GM23338 (cell line): ENCODE measurements at regions not wholly inside any gene's neighbourhood (a gene's known extent, or its start where the extent isn't known, plus 50 kb on each side); places are given as distances from the start of the nearest gene placed in this dataset.

Experiments used
- ATAC-seq: fragments of 200-7000 bp; cut with Tn5 transposase; 3 replicates; pipeline ENCODE4 v1.9.1; 2020
- DNase-seq: peaks from one replicate; pipeline ENCODE4 v3.0.0-alpha.2; 2015; ENCODE audit warnings: low spot score
- H2AFZ ChIP-seq: fragments of 200-600 bp; sonication (generic); 2 replicates; pipeline ENCODE4 v1.8.0; 2016; ENCODE audit warnings: antibody characterized with exemption, mild to moderate bottlenecking, moderate library complexity
- H3F3A ChIP-seq: fragments of 200-600 bp; sonication (generic); replicated peaks from 2 replicates; pipeline ENCODE4 v1.8.0; 2017; ENCODE audit warnings: antibody characterized with exemption, mixed run types, low read depth
- H3K27ac ChIP-seq: fragments of 200-600 bp; sonication (generic); 2 replicates; pipeline ENCODE4 v1.6.1; 2016; ENCODE audit warnings: low read depth
- H3K27me3 ChIP-seq: fragments of 200-600 bp; sonication (generic); 2 replicates; pipeline ENCODE4 v1.8.0; 2016; ENCODE audit warnings: mild to moderate bottlenecking, mixed run types, moderate library complexity; ENCODE audit not compliant: insufficient read depth
- H3K36me3 ChIP-seq: fragments of 200-600 bp; sonication (generic); 2 replicates; pipeline ENCODE4 v1.8.0; 2016; ENCODE audit warnings: mild to moderate bottlenecking; ENCODE audit not compliant: insufficient read depth
- H3K4me1 ChIP-seq: fragments of 200-600 bp; sonication (generic); 2 replicates; pipeline ENCODE4 v1.8.0; 2016; ENCODE audit warnings: mild to moderate bottlenecking, moderate library complexity; ENCODE audit not compliant: insufficient read depth
- H3K4me2 ChIP-seq: fragments of 200-600 bp; sonication (generic); 2 replicates; pipeline ENCODE4 v1.7.1; 2017; ENCODE audit warnings: mixed run types
- H3K4me3 ChIP-seq: fragments of 200-600 bp; sonication (generic); 2 replicates; pipeline ENCODE4 v1.6.1; 2016; ENCODE audit warnings: mixed run types
- H3K79me2 ChIP-seq: fragments of 200-600 bp; sonication (generic); replicated peaks from 2 replicates; pipeline ENCODE4 v1.8.0; 2017; ENCODE audit warnings: mild to moderate bottlenecking; ENCODE audit not compliant: insufficient read depth
- H3K9me2 ChIP-seq: fragments of 200-600 bp; sonication (generic); 2 replicates; pipeline ENCODE4 v1.8.0; 2017; ENCODE audit not compliant: insufficient read depth
- H4K20me1 ChIP-seq: fragments of 200-600 bp; sonication (generic); replicated peaks from 2 replicates; pipeline ENCODE4 v1.8.0; 2017; ENCODE audit warnings: mild to moderate bottlenecking; ENCODE audit not compliant: insufficient read depth
- H3K27ac Mint-ChIP-seq: 2 replicates; pipeline ENCODE4 v1.8.0; 2020; ENCODE audit warnings: inconsistent platforms, mild to moderate bottlenecking, moderate library complexity, mixed read lengths
- H3K27me3 Mint-ChIP-seq: 3 replicates; pipeline ENCODE4 v1.8.0; 2022; ENCODE audit warnings: low read depth, mild to moderate bottlenecking, moderate library complexity, mixed read lengths, inconsistent platforms; ENCODE audit not compliant: insufficient read depth, poor library complexity
- H3K36me3 Mint-ChIP-seq: 3 replicates; pipeline ENCODE4 v1.8.0; 2021; ENCODE audit warnings: low read depth, mild to moderate bottlenecking, inconsistent platforms, moderate library complexity, mixed read lengths
- H3K4me1 Mint-ChIP-seq: 3 replicates; pipeline ENCODE4 v1.8.0; 2020; ENCODE audit warnings: mild to moderate bottlenecking, inconsistent platforms, mixed read lengths
- H3K4me3 Mint-ChIP-seq: 3 replicates; pipeline ENCODE4 v1.8.0; 2021; ENCODE audit warnings: moderate library complexity, mild to moderate bottlenecking, inconsistent platforms, mixed read lengths
- H3K9me3 Mint-ChIP-seq: 3 replicates; pipeline ENCODE4 v1.8.0; 2020; ENCODE audit warnings: moderate library complexity, mild to moderate bottlenecking, inconsistent platforms, mixed read lengths
- CREB1 ChIP-seq: fragments of 250-450 bp; sonication (Bioruptor Pico); IDR thresholded peaks from 2 replicates; pipeline ENCODE4 v1.5.0; 2020; ENCODE audit warnings: low read depth, mild to moderate bottlenecking, moderate library complexity
- EZH2phosphoT487 ChIP-seq: fragments of 200-600 bp; sonication (generic); IDR thresholded peaks from one replicate; pipeline ENCODE4 v1.8.1; 2018; ENCODE audit warnings: antibody characterized with exemption; ENCODE audit not compliant: unreplicated experiment
- JUNB ChIP-seq: IDR thresholded peaks from one replicate; pipeline ENCODE4 v1.6.1; 2016; ENCODE audit warnings: antibody characterized with exemption; ENCODE audit not compliant: unreplicated experiment
- POLR2AphosphoS5 ChIP-seq: IDR thresholded peaks from 2 replicates; pipeline ENCODE4 v1.6.1; 2016; ENCODE audit warnings: antibody characterized with exemption, low read depth
- STAT1 ChIP-seq: IDR thresholded peaks from one replicate; pipeline ENCODE4 v1.6.1; 2016; ENCODE audit warnings: antibody characterized with exemption; ENCODE audit not compliant: unreplicated experiment
- TF ChIP-seq, protein P1 (sequence below): fragments of 250-450 bp; sonication (Bioruptor Pico); IDR thresholded peaks from 2 replicates; pipeline ENCODE4 v1.5.0; 2020; ENCODE audit warnings: mild to moderate bottlenecking, moderate library complexity
- TF ChIP-seq, protein P2 (sequence below), 2 experiments: fragments of 200-600 bp in 1 of 2; sonication (generic) in 1 of 2; conservative IDR thresholded peaks; 2 replicates each; pipeline versions ENCODE4 v1.5.1 to v1.6.1; 2016 to 2017; ENCODE audit warnings: antibody characterized with exemption in 2 of 2, low read depth in 2 of 2, mild to moderate bottlenecking in 2 of 2, moderate library complexity in 1 of 2
- TF ChIP-seq, protein P3 (sequence below): IDR thresholded peaks from 2 replicates; pipeline ENCODE4 v1.6.1; 2016; ENCODE audit warnings: antibody characterized with exemption
- TF ChIP-seq, protein P4 (sequence below): IDR thresholded peaks from one replicate; pipeline ENCODE4 v1.6.1; 2018; ENCODE audit warnings: antibody characterized with exemption; ENCODE audit not compliant: unreplicated experiment

DNA sequence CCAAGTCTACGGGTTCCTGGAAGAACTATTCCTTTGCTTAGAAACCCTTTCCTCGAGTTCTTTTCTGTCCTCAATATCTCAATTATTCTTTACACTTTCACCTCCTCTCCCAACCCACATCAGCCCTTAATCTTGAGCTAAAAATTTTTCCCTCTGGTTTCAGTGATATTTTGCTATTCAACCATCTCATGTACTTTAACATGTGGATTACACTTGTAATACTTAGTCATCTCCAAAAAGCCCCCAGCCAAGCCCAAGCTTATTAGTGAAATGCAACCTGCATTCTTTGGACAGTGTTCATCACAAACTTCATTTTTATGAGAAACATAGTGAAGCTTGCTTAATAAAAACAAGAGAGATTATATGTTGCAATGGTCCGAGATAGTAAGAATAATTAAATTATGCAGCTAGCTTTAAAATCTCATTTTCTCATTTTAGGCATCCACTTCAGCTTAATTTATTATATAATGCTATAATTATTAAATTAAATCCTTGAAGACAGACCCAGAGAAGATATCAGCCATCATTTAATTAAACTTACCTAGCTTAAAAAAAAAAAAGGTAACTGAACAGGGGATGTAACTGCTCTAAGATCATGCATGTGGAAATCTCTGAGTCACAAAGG, 534.5 kb upstream of the TBL1XR1 start (continued):
- TF ChIP-seq, protein P1, sequence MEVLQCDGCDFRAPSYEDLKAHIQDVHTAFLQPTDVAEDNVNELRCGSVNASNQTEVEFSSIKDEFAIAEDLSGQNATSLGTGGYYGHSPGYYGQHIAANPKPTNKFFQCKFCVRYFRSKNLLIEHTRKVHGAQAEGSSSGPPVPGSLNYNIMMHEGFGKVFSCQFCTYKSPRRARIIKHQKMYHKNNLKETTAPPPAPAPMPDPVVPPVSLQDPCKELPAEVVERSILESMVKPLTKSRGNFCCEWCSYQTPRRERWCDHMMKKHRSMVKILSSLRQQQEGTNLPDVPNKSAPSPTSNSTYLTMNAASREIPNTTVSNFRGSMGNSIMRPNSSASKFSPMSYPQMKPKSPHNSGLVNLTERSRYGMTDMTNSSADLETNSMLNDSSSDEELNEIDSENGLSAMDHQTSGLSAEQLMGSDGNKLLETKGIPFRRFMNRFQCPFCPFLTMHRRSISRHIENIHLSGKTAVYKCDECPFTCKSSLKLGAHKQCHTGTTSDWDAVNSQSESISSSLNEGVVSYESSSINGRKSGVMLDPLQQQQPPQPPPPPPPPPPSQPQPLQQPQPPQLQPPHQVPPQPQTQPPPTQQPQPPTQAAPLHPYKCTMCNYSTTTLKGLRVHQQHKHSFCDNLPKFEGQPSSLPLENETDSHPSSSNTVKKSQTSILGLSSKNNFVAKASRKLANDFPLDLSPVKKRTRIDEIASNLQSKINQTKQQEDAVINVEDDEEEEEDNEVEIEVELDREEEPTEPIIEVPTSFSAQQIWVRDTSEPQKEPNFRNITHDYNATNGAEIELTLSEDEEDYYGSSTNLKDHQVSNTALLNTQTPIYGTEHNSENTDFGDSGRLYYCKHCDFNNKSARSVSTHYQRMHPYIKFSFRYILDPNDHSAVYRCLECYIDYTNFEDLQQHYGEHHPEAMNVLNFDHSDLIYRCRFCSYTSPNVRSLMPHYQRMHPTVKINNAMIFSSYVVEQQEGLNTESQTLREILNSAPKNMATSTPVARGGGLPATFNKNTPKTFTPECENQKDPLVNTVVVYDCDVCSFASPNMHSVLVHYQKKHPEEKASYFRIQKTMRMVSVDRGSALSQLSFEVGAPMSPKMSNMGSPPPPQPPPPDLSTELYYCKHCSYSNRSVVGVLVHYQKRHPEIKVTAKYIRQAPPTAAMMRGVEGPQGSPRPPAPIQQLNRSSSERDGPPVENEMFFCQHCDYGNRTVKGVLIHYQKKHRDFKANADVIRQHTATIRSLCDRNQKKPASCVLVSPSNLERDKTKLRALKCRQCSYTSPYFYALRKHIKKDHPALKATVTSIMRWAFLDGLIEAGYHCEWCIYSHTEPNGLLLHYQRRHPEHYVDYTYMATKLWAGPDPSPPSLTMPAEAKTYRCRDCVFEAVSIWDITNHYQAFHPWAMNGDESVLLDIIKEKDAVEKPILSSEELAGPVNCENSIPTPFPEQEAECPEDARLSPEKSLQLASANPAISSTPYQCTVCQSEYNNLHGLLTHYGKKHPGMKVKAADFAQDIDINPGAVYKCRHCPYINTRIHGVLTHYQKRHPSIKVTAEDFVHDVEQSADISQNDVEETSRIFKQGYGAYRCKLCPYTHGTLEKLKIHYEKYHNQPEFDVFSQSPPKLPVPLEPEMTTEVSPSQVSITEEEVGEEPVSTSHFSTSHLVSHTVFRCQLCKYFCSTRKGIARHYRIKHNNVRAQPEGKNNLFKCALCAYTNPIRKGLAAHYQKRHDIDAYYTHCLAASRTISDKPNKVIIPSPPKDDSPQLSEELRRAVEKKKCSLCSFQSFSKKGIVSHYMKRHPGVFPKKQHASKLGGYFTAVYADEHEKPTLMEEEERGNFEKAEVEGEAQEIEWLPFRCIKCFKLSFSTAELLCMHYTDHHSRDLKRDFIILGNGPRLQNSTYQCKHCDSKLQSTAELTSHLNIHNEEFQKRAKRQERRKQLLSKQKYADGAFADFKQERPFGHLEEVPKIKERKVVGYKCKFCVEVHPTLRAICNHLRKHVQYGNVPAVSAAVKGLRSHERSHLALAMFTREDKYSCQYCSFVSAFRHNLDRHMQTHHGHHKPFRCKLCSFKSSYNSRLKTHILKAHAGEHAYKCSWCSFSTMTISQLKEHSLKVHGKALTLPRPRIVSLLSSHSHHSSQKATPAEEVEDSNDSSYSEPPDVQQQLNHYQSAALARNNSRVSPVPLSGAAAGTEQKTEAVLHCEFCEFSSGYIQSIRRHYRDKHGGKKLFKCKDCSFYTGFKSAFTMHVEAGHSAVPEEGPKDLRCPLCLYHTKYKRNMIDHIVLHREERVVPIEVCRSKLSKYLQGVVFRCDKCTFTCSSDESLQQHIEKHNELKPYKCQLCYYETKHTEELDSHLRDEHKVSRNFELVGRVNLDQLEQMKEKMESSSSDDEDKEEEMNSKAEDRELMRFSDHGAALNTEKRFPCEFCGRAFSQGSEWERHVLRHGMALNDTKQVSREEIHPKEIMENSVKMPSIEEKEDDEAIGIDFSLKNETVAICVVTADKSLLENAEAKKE (CRISPR knock-in tag), result no peak
- TF ChIP-seq, protein P2, sequence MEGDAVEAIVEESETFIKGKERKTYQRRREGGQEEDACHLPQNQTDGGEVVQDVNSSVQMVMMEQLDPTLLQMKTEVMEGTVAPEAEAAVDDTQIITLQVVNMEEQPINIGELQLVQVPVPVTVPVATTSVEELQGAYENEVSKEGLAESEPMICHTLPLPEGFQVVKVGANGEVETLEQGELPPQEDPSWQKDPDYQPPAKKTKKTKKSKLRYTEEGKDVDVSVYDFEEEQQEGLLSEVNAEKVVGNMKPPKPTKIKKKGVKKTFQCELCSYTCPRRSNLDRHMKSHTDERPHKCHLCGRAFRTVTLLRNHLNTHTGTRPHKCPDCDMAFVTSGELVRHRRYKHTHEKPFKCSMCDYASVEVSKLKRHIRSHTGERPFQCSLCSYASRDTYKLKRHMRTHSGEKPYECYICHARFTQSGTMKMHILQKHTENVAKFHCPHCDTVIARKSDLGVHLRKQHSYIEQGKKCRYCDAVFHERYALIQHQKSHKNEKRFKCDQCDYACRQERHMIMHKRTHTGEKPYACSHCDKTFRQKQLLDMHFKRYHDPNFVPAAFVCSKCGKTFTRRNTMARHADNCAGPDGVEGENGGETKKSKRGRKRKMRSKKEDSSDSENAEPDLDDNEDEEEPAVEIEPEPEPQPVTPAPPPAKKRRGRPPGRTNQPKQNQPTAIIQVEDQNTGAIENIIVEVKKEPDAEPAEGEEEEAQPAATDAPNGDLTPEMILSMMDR (conservative IDR thresholded peaks at IDR 0.05; ENCODE audit: low read depth in 2 of 2), result no peak

DNA sequence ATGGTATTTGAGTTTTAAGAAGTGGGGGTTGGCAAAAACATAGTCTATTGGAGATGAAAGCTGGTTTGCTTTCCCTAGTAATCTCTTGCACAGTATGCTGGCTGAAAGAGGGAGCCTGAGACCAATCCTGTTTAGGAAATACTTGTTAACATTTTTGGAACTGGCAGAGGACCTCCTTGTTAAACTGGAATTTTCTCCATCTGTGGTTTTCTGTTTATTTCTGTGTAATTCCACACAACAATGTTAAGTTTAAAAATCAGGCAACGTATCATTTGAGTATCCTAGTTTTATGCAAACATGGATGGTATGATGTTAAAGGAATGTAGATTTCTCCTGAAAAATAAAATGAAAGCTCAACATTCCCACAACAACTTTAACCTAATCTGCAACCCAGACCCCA, 536.0 kb upstream of the TBL1XR1 start:
- no peaks in the 10 kb centered on the region for H3K36me3 ChIP-seq
- no peak for TF ChIP-seq CREB1 (CRISPR knock-in tag)
- TF ChIP-seq POLR2AphosphoS5, result no peak
- TF ChIP-seq, protein P3, sequence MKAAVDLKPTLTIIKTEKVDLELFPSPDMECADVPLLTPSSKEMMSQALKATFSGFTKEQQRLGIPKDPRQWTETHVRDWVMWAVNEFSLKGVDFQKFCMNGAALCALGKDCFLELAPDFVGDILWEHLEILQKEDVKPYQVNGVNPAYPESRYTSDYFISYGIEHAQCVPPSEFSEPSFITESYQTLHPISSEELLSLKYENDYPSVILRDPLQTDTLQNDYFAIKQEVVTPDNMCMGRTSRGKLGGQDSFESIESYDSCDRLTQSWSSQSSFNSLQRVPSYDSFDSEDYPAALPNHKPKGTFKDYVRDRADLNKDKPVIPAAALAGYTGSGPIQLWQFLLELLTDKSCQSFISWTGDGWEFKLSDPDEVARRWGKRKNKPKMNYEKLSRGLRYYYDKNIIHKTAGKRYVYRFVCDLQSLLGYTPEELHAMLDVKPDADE, result no peak
- no peak for TF ChIP-seq STAT1
- no peak for TF ChIP-seq JUNB
- TF ChIP-seq, protein P4, sequence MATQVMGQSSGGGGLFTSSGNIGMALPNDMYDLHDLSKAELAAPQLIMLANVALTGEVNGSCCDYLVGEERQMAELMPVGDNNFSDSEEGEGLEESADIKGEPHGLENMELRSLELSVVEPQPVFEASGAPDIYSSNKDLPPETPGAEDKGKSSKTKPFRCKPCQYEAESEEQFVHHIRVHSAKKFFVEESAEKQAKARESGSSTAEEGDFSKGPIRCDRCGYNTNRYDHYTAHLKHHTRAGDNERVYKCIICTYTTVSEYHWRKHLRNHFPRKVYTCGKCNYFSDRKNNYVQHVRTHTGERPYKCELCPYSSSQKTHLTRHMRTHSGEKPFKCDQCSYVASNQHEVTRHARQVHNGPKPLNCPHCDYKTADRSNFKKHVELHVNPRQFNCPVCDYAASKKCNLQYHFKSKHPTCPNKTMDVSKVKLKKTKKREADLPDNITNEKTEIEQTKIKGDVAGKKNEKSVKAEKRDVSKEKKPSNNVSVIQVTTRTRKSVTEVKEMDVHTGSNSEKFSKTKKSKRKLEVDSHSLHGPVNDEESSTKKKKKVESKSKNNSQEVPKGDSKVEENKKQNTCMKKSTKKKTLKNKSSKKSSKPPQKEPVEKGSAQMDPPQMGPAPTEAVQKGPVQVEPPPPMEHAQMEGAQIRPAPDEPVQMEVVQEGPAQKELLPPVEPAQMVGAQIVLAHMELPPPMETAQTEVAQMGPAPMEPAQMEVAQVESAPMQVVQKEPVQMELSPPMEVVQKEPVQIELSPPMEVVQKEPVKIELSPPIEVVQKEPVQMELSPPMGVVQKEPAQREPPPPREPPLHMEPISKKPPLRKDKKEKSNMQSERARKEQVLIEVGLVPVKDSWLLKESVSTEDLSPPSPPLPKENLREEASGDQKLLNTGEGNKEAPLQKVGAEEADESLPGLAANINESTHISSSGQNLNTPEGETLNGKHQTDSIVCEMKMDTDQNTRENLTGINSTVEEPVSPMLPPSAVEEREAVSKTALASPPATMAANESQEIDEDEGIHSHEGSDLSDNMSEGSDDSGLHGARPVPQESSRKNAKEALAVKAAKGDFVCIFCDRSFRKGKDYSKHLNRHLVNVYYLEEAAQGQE, result no peak
- no peak for TF ChIP-seq EZH2phosphoT487
- H3K27ac Mint-ChIP-seq, result no peak overlapping the region
- H3K79me2 ChIP-seq, result no peaks in the 10 kb centered on the region
- no peak overlapping the region for H3K4me3 Mint-ChIP-seq
- H3K4me1 Mint-ChIP-seq, result peaks cover 19% of the 10 kb centered on the region
- H4K20me1 ChIP-seq, result no peaks in the 10 kb centered on the region
- peaks cover 14% of the 10 kb centered on the region; the same call in 1 of the 2 replicates for H3K4me1 ChIP-seq
- no peaks in the 10 kb centered on the region; the same call in 2 of the 3 replicates for H3K9me3 Mint-ChIP-seq
- H3K4me3 ChIP-seq, result no peak overlapping the region
- no peaks in the 10 kb centered on the region for H3K36me3 Mint-ChIP-seq
- H3K27me3 Mint-ChIP-seq, result no peaks in the 10 kb centered on the region
- H2AFZ ChIP-seq, result no peak overlapping the region; the same call in 1 of the 2 replicates
- H3K4me2 ChIP-seq, result no peak overlapping the region
- no peaks in the 10 kb centered on the region for H3F3A ChIP-seq
- no peaks in the 10 kb centered on the region for H3K27me3 ChIP-seq
- DNase-seq, result no peak
- H3K9me2 ChIP-seq, result no peaks in the 10 kb centered on the region; the same call in 1 of the 2 replicates
- no peak for ATAC-seq
- no peak overlapping the region for H3K27ac ChIP-seq
